ENCODE measurements at regions not wholly inside any gene's neighbourhood (a gene's known extent, or its start where the extent isn't known, plus 50 kb on each side); places are given as distances from the start of the nearest gene placed in this dataset.

DNA sequence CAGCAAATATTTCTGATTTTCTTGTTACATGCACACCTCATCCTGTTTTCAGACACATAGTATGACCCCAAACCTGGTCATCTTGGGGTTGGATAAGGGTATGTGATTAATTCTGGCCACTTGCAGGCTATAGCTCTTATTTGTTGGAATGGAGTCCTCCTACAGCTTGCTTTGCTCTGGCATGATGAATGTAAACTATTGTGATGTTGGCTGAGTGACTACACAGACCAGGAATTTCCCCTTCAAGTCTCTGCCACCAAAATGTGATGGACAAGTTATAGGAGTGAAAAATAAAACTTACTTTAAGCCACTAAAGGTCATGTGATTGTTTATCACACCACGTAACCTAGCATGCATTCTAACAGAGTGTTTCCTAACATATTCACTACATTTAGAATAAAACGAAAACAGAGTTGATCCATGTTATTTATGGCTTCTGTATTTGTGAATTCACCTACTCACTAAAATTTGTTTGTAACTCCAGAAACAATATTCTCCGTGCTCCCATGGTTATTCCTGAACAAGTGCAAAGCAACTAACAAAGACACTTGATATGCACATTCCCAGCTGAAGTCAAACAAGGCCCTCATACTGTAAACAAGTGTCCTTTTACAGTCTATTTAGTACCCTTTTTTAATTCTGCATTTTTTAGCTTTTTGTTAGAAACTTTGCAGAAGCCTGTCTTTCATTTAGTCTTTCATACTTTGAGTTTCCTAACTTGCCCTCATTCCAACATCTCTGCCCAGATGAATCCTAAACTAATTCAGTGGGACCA, 599.2 kb upstream of the PCDH15 start:
- no peaks in the 10 kb centered on the region for H3K9me3 ChIP-seq
- 40 to 55% (median 51%) methylated on average over 3 of the region's 3 CpGs for WGBS, 3 donors
- no peaks in the 10 kb centered on the region for H3K36me3 ChIP-seq (ENCODE audit: insufficient read depth in 1 of 2, low read depth in 1 of 2)
- no peak overlapping the region for H3K4me3 ChIP-seq
- no peaks in the 10 kb centered on the region for H3K4me1 ChIP-seq
- intact Hi-C loops (cut with DNase I), result no loop called here
- DNase-seq, result no peak
- no peak for ATAC-seq
- H3K27me3 ChIP-seq (ENCODE audit: insufficient read depth in 3 of 3, low read length in 2 of 3), result no peaks in the 10 kb centered on the region
- TF ChIP-seq, protein P1, sequence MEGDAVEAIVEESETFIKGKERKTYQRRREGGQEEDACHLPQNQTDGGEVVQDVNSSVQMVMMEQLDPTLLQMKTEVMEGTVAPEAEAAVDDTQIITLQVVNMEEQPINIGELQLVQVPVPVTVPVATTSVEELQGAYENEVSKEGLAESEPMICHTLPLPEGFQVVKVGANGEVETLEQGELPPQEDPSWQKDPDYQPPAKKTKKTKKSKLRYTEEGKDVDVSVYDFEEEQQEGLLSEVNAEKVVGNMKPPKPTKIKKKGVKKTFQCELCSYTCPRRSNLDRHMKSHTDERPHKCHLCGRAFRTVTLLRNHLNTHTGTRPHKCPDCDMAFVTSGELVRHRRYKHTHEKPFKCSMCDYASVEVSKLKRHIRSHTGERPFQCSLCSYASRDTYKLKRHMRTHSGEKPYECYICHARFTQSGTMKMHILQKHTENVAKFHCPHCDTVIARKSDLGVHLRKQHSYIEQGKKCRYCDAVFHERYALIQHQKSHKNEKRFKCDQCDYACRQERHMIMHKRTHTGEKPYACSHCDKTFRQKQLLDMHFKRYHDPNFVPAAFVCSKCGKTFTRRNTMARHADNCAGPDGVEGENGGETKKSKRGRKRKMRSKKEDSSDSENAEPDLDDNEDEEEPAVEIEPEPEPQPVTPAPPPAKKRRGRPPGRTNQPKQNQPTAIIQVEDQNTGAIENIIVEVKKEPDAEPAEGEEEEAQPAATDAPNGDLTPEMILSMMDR (IDR thresholded peaks at IDR 0.05), result no peak
- H3K27ac ChIP-seq, result no peak overlapping the region

DNA sequence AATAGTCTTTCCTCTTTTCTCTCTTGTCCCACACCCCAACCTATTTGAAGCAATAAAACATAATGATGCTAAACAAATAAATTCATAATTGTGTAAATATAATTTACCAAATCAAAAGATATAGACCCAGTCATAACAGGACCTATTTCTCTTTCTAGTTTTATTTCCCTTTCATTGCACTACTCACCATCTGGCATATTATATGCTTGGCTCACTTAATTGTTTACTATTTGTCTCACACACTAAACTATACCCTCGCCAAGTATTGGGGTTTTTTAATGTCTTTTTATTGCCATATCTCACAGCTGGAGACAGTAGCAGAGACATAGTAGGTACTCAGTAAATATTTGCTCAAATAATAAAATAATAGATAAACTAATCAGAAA, 597.5 kb upstream of the PCDH15 start:
- WGBS, 3 donors, result 34 to 38% (median 36%) methylated on average over 1 of the region's 1 CpG
- no peaks in the 10 kb centered on the region for H3K9me3 ChIP-seq
- no peaks in the 10 kb centered on the region for H3K27me3 ChIP-seq (ENCODE audit: insufficient read depth in 3 of 3, low read length in 2 of 3)
- TF ChIP-seq, protein P1 (IDR thresholded peaks at IDR 0.05), result no peak
- no peak for ATAC-seq
- H3K27ac ChIP-seq, result no peak overlapping the region
- no peak overlapping the region for H3K4me3 ChIP-seq
- H3K36me3 ChIP-seq (ENCODE audit: insufficient read depth in 1 of 2, low read depth in 1 of 2), result no peaks in the 10 kb centered on the region
- intact Hi-C loops (cut with DNase I), result no loop called here
- H3K4me1 ChIP-seq, result no peaks in the 10 kb centered on the region
- DNase-seq, result no peak

DNA sequence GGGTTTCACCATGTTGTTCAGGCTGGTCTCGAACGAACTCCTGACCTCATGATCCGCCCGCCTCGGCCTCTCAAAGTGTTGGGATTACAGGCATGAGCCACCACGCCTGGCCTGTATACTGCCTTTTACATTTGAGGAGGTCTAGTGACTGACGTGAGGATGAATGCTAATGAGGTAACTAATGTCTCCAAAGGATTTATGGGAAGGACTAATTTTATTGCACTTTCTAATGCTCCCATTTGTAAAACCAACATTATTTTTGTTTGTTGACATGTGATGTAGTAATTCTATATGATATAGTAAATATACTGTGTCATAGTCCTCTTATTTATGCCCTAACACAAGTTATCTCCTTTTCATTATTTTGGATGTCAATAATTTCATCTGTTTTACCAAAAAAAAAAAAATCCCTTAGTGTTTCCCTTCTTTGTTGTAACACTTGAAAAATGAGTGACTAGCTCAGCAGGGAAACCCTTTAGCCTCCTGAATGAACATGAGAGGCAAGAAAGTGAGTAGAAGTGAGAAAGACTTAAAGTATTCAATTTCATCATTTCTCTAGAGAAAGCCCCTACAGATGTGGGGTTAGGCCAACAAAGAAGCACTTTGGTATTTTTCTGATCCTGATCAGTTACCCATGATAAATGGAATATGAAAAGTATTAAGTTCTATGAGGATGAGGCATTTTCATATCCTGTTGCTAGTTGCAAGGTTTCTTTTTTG, 596.9 kb upstream of the PCDH15 start:
- intact Hi-C loops (cut with DNase I), result no loop called here
- DNase-seq, result no peak
- no peaks in the 10 kb centered on the region for H3K4me1 ChIP-seq
- H3K9me3 ChIP-seq, result no peaks in the 10 kb centered on the region
- H3K4me3 ChIP-seq, result no peak overlapping the region
- no peak for ATAC-seq
- no peaks in the 10 kb centered on the region for H3K27me3 ChIP-seq (ENCODE audit: insufficient read depth in 3 of 3, low read length in 2 of 3)
- no peaks in the 10 kb centered on the region for H3K36me3 ChIP-seq (ENCODE audit: insufficient read depth in 1 of 2, low read depth in 1 of 2)
- 69 to 78% (median 74%) methylated on average over 7 of the region's 7 CpGs for WGBS, 3 donors
- H3K27ac ChIP-seq, result no peak overlapping the region
- TF ChIP-seq, protein P1 (IDR thresholded peaks at IDR 0.05), result no peak

DNA sequence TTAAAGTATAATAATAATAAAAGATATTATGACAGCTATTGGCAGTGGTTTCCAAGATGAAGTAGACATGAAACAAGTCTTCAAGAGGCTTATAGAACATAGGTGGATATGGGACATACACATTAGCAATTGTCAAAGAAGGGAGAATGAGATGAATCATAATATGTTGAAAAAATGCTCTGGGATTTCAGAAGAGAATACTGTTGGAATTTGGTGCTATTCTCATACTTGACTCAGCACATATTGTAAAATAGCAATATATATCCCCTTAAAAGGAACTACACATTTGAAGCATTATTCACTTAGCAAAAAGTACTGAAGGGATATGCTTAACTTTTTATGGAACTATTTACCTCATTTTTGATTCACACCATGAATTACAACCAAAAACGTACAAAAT, 577.2 kb upstream of the PCDH15 start:
- TF ChIP-seq, protein P1 (IDR thresholded peaks at IDR 0.05), result no peak
- H3K27ac ChIP-seq, result no peak overlapping the region
- H3K27me3 ChIP-seq (ENCODE audit: insufficient read depth in 3 of 3, low read length in 2 of 3), result no peaks in the 10 kb centered on the region
- intact Hi-C loops (cut with DNase I), result no loop called here
- no peak for DNase-seq
- no peaks in the 10 kb centered on the region for H3K36me3 ChIP-seq (ENCODE audit: insufficient read depth in 1 of 2, low read depth in 1 of 2)
- WGBS, 3 donors, result 68 to 77% (median 76%) methylated on average over 1 of the region's 1 CpG
- H3K4me3 ChIP-seq, result no peak overlapping the region
- no peaks in the 10 kb centered on the region for H3K4me1 ChIP-seq
- no peak for ATAC-seq
- H3K9me3 ChIP-seq, result no peaks in the 10 kb centered on the region

All from psoas muscle (tissue), 7 donors.